T-helper 1 cell (primary cell): ENCODE measurements at regions not wholly inside any gene's neighbourhood (a gene's known extent, or its start where the extent isn't known, plus 50 kb on each side); places are given as distances from the start of the nearest gene placed in this dataset.

Experiments
- DNase-seq, 5 donors: peaks; one replicate each; pipeline ENCODE4 v3.0.0-alpha.2; 2012 to 2020

DNA sequence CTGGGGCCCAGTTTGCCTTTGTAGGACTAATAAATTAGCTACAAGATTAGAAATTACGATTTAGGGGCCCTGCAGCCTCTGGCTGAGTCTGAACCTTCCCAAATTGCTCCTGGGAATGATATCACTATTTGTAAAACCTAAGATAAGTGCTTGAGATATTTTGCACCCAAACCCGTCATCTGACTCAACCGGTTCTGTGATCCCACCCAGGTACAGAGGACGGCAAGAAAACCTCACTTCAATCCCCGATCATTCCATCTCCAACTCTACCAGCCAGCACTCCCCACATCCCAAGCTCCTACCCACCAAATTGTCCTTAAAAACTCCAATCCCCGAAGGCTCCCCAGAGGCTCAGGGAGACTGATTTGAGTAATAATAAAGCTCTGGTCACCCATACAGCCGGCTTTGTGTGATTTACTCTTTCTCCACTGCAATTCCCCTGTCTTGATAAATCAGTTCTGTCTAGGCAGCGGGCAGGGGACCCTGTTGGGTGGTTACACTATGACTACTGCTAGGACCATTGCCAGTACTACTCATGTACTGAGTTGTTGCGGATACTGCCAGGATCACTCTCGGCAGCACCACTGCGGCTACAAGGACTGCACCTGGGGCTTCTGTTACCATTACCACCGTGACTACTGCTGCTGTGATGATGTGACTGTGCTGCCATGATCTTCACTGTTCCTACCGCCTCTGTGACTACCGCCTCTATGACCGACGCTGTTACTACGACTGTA is 73.1 kb downstream of the IRF8 start:
- DNase-seq, result no peak

DNA sequence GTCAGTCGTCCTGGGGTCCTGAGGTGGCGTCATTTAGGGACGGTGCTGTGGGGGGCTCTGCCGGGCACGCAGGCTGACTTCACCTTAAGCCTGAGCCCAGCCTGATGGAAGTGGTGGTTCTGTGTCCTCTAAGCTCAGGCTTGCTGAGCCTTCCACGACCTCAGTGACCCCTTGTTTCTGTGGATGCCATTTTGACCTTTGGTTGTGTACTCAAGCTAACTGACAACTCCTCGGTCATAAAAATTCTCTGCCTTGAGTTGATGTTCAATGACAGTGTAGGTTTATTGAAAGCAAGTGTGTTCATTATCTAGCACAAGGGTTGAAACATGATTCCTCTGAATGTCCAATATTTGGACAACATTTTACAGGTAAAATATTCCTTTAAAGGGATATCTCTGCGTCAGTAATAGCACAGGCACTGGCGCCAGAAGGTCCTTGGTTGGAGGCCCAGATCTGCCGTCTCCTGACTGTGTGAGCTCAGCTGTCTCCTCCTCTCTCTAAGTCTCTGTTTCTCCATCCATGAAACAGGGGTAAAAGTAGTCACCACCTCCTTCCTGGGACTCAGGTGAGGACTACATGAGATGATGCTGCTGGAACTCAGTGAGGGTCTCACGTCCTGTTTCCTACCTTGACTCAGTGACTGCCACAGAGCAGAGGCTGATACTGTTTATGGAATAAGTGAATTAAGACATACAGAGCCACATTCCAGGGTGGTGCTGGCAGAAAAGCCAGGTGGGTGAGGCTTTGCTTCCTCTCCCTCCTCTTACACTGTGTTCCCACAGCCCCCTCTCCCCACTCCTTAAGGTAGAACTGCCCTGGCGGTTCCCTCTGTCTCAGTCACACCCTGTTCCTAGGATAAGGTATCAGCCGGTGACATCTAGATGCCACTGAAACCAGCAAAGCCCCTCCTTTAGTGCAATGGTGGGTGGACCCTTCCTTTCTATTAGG is 75.7 kb downstream of the IRF8 start:
- no peak for DNase-seq

DNA sequence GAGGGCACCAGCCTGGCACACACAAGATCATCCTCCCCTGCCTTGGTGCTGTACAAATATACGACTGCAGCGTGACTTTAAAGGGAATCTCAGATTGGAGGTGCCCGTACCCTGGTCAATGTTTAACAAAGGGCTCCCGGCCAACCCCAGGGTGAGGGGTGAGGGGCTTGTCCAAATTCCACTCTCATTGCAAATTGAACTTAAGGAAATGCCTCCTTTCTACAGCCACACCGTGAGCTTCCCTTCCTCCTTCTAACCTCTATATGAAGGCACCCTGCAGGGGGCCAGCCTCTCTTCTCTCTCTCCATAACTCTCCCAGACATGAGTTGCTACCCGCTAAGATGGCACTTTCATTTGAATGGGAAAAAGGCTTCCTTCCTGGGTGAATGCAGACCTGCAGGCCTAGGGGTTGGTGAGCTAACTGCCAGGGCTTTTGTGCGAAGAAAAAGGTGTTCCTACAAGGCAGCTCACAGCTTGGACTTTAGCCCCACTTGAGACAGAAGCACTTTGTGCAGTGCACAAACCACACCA is 76.6 kb downstream of the IRF8 start:
- DNase-seq, result no peak

GRCh38 chr16:85978291-85978775 is 79.4 kb downstream of the IRF8 start:
- DNase-seq, result no peak

DNA sequence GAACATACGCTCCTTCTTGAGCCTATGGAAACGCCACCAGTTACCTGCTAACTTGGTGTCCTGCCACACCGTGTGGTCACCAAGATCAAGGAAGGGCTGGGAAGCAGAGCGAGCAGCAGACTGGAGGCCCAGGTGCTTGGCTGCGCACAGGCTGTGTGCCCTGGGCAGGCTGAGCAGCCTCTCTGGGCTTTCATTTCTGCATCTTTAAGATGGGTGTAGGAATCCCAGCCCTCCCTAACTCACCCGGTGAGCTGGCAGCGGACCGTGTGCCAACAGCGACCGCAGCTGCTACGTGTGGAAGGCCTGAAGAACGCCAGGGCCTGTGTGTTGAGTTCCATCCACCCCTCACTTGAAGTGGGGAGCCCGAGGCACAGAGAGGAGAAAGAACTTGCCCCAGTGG is 80.0 kb downstream of the IRF8 start:
- DNase-seq, result no peak

- no peak for DNase-seq
Observed at GRCh38 chr16:85979605-85980004, 80.6 kb downstream of the IRF8 start.

DNA sequence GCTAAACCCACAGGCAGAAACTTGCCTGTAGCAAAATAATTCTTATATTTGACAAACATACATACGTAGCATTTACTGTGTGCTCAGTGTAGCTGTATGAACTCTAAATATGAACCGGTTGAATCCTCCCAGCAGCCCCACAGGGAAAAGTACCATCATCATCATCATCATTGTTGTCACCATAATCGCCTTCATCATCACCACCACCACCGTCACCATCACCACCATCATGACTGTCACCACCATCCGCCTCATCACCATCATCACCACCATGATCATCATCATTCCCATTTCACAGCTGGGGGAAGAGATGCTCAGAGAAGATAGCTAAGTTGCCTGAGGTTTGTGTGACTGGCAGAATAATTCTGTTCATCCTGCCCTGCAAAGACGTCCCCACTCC is 81.7 kb downstream of the IRF8 start:
- DNase-seq, result no peak

DNA sequence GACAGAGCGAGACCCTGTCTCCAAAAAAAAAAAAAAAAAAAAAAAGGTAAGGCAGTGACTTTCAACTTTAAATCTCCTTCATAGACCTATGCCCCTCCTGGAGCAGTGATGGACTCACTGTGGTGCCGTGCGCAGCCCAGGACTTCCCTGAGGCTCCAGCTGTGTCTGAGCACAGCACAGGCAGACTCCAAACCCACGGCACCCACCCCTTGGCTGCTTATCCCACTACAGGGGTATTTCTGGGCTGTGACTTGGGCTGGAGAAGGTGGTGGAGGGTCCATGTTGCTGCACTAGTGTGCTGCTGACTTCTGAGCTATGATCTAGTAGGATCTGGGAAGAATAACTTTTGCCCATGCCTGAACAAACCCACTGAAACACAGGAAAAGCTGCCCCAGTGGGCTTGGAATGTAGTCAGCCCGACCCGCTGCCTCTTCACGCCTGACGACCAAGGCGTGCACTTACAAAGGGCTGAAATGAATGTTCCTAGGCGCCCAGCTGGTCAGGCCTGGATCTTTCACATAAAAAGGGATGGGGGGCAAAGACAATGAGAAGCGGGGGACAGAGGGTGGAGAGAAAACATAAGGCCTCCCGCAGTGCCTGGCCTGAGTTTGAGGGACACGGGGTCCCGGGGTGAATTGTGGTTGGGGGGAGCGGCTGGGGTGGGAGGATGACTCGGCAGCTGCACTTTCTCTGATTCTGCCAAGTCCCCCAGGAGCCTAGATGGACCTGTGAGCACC is 83.0 kb downstream of the IRF8 start:
- DNase-seq, result no peak

DNA sequence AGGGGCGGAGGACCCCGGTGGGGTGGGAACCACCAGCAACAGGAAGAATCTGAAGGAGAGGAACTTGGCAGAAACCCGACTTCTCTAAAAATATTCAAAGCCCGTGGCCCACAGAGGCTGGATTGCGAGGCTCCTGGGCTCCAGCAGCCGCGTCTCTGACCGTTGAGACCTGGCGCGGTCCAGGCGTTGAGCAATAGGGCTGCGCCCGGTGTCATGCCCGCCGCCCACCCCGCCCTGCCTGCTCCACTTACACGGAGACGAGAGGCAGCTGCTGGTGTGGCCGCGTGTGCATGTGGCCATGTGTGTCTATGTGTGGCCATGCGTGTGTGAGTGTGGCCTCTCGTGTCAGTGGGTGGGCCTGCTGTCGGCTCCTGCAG is 83.6 kb downstream of the IRF8 start:
- DNase-seq, result no peak

GRCh38 chr16:85983064-85983463 is 84.1 kb downstream of the IRF8 start:
- DNase-seq, result no peak

- DNase-seq, result no peak
Observed at GRCh38 chr16:85983606-85984230, 84.8 kb downstream of the IRF8 start.

DNA sequence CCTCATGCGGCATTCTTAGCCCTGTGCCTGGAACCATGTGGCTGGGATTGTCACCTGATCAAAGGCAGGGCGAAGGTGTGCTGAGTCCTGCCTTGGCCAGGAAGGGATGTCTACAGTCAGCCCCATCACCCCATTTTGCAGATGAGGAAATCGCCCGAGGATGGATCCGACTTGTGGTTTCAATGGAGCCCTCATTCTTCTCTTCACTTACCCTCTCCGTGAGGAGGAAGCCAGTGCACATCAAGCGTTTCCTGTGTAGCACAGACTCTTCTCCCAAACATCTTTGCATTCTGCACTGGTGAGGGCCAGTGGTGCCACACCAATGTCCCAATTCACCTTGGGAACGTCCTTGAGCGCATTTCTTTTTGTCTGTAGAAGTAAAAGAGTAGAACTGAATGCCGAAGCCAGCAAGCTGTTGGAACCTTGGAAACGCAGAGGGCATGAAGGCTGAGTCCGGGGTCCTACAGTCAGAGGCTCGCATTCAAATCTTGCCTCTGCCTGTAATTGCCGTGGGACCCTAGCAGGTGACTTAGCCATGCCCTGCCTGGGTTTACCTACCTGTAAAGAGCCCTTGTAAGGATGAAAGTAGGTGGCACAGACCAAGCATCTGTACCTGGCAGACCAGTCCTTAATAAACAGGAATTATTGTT is 85.4 kb downstream of the IRF8 start:
- DNase-seq, result no peak

GRCh38 chr16:85984947-85985451 is 86.0 kb downstream of the IRF8 start:
- DNase-seq, result no peak

DNA sequence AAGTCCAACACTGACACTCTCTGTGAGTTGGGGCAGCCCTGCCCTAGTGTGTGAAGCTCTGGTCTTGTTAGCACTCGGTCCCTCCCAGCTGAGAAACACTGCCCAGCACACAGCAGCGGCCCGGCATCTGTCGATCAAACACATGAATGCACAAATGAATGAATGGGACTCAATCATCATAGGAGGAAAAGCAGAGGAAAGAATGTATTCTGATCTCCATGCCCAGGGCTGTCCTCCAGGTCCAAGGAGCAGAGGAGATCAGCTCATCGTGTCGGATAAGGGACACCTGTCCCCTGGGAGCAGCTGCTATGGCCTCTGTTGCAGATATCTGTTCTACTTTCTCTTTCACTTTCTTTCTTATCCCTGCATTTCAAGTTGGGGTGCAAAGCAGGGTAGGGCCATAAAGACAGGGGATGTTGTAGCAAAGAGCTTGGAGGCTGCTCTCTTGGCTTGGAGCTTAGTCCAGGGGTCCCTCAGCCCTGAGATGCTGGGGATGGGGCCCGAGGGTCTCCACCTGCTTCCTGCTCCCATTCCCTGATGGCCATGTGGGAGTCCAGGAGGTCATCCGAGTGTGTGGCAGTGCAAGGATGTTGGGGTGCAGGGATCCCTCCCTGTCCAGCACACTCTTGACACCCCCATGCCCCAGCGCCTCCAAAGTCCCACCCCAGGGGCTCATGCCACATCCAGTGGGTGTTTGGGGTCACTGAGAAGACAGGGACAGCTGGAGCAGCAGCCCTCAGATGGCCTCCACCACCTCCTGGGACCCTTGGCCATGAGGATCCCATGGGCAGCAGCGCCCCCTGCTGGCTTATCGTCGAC is 88.2 kb downstream of the IRF8 start:
- DNase-seq, result peak in 2 of 5 donors; percentile 18 to 21

GRCh38 chr16:85987750-85988078 is 88.8 kb downstream of the IRF8 start:
- no peak for DNase-seq

DNA sequence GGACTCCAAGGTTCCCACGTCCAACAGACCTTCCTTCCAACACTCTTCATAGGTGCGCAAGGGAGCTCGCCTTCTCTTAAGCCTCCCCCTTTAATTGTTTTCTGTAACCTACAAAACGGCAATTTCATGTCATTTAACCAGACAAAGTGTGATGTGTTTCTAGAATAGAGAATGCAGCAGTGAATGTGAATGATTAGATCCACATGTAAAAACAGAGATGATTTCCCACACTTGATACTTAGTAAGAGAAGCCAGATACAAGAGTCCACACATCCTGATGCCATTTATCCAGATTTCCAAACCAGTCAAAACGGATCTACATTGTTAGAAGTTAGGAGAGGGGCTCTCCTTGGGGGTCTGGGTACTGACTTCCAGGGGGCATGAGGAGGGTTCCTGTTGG is 89.3 kb downstream of the IRF8 start:
- DNase-seq, result no peak

DNA sequence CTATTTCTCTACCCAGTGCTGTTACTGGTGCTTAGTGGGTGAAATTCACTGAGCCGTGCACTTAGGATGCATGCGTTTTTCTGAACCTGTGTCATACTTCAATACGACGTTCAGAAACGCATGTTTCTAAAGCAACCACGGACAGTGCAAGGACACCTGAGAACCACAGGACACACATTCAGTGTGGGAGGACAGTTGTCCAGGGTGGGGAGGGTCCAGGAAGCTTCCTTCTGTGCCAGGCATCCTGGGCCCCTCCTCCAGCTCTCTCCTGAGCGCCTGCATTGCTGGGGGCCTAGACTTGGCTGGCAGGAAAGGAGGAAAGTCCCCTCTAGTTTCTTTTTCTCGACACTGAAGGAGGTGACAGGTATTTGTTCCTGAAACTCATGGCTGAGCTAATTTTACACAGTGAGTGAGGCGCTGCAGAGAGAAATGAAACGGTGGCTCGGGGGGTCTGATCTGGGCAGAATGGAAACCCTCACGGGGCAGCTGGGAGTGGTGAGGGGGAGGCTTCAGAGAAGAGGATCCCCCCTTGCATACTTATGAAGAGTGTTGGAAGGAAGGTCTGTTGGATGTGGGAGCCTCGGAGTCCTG is 89.9 kb downstream of the IRF8 start:
- DNase-seq, result peak in 1 of 5 donors; percentile 25

DNA sequence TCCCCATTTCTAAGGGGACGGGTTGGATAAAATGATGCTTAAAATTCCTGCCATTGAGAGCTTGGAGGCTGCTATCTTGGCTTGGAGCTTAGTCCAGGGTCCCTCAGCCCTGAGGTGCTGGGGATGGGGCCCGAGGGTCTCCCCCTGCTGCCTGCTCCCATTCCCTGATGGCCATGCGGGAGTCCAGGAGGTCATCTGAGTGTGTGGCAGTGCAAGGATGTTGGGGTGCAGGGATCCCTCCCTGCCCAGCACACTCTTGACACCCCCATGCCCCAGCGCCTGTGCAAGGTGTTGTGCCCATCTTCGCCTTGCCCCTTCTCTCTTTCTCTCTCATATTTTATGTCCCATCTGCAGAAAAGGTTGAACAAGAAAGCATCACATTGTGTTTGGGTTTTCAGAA is 90.4 kb downstream of the IRF8 start:
- no peak for DNase-seq

GRCh38 chr16:85989863-85990643 is 91.1 kb downstream of the IRF8 start:
- no peak for DNase-seq

GRCh38 chr16:85990861-85991301 is 91.9 kb downstream of the IRF8 start:
- DNase-seq, result no peak
